ENCODE measurements at regions not wholly inside any gene's neighbourhood (a gene's known extent, or its start where the extent isn't known, plus 50 kb on each side); places are given as distances from the start of the nearest gene placed in this dataset.
"Not testable (repeated sequence)": the region's sequence is repeated elsewhere in the genome, so short reads cannot be mapped to it uniquely, and the experiment has no call there.

GRCh38 chr5:117347280-117347679, 772.7 kb upstream of the SEMA6A start:
- no peak for DNase-seq

GRCh38 chr5:117343726-117344125, 769.1 kb upstream of the SEMA6A start:
- DNase-seq, result not testable (repeated sequence)

- no peak for DNase-seq
Observed at GRCh38 chr5:117337064-117337749, 762.6 kb upstream of the SEMA6A start.

DNA sequence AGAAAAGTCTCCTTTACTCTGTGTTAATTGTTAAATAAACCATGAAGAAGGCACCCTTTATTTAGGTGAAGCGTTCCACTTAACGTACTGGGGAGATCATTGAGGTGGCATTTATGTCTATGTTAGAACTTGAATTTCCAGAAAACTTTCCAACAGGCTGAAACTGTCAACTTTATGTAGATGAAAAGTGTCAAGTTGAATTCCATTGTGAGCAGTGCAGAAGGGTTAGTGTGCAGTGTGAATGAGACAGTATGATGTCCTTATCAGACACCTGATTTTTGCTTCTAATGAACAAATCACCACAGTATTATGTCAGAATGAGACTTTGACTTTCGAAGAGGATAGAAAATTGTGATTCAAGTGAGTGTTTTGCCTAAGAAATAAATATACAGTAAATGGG, 761.6 kb upstream of the SEMA6A start:
- DNase-seq, result no peak

DNA sequence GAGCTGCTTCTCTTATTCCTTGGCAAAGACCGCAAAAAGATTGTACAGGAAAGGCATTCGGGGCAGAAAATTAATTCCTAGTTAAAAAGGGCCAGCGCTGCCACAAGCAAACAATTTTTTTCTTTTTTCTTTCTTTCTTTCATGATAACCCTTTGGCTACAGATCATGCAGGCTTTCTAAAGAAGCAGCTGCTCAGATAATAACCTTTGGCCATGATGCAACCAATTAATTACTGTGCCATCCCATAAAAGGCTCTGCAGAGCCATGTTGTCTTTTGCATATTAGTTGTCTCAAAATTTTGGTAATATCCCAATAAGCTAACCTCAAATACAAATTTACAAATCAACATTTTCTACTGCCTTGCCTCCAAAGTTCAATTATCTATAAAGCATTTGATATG, 758.4 kb upstream of the SEMA6A start:
- no peak for DNase-seq

GRCh38 chr5:117332341-117332740, 757.7 kb upstream of the SEMA6A start:
- DNase-seq, result no peak

DNA sequence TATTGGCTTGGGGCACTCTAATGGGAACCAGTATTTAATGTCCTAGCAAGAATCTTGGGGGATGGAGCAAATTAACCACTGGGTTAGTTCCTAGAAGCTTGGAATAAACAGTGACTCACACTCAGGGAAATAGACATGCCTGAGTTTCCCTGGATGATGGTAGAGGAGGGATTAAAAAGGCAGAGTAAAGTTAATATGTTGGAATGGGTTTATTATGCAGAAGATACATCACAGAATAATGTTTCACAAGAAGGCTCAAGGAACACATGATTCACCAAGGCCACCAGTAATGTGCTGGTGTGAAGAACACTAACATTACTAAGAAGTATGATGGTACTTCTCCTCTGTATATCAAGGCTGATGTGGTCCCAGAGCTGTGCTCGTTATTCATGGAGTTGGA, 752.9 kb upstream of the SEMA6A start:
- no peak for DNase-seq

DNA sequence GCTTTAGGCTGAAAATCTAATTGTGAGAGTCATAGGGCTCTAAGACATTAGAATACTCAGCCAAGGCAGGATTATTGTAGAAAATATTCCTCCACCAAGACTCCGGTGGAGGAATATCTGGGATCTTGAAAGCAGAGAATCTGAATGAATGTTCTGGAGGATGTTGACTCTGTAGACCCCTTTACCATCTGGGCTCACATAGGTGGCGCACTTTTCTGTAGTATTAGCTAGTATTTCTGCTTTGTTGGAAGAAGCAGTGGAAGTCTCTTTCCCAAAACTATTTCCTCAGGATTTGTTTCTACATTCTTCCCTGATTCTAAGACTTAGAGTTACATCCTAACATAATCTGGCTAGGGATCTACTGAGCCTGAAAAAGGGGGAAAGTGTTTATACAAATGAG, 752.4 kb upstream of the SEMA6A start:
- DNase-seq, result no peak

DNA sequence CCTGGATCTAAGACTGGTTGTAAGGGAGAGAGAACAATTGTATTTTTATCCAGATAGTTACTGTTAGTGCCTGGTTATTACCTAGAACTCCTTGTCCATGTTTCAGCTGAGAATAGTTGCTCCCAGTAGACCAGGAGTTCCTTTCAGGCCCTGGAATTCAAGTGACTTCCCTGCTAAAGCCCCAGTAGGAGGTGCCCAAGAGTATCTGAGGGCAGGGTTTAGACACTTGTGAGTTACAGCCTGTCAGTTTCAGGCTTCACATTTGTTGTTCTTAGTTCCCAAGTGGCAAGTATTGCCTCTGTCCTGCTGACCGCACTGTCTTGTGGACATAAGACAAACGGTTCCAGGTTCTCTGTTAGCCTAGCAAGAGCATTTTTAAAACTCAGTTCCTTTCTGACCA, 743.9 kb upstream of the SEMA6A start:
- no peak for DNase-seq

GRCh38 chr5:117315170-117315569, 740.5 kb upstream of the SEMA6A start:
- DNase-seq, result no peak

DNA sequence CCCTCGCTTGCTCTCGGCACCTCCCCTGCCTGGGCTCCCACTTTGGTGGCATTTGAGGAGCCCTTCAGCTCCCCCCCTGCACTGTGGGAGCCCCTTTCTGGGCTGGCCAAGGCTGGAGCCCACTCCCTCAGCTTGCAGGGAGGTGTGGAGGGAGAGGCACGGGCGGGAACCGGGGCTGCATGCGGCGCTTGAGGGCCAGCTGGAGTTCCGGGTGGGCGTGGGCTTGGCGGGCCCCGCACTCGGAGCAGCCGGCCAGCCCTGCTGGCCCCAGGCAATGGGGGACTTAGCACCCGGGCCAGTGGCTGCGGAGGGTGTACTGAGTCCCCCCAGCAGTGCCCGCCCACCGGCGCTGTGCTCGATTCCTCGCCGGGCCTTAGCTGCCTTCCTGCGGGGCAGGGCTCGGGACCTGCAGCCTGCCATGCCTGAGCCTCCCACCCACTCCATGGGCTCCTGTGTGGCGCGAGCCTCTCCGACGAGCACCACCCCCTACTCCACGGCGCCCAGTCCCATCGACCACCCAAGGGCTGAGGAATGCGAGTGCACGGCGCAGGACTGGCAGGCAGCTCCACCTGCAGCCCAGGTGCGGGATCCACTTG, 730.0 kb upstream of the SEMA6A start:
- not testable (repeated sequence) for DNase-seq

- DNase-seq, result no peak
Observed at GRCh38 chr5:117302949-117303348, 728.3 kb upstream of the SEMA6A start.

DNA sequence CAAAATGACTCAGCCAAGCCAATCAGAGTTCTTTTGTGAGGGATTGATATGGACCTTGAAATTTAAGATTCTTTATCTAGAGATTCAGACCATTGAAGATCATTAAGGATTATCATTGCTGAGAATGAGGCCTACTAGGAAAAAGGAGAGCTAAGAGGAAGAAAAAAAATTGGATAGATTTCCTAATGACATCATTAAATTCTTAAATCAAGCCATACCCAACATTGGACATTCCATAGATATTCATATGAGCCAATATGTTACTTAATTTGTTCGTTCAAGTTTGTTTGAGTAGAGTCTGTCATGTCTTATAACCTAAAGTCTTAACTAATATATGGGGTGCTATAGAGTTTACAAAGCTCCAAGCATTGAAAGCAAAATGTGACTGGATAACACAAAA, 727.9 kb upstream of the SEMA6A start:
- no peak for DNase-seq

- DNase-seq, result no peak
Observed at GRCh38 chr5:117299936-117300328, 725.3 kb upstream of the SEMA6A start.

DNA sequence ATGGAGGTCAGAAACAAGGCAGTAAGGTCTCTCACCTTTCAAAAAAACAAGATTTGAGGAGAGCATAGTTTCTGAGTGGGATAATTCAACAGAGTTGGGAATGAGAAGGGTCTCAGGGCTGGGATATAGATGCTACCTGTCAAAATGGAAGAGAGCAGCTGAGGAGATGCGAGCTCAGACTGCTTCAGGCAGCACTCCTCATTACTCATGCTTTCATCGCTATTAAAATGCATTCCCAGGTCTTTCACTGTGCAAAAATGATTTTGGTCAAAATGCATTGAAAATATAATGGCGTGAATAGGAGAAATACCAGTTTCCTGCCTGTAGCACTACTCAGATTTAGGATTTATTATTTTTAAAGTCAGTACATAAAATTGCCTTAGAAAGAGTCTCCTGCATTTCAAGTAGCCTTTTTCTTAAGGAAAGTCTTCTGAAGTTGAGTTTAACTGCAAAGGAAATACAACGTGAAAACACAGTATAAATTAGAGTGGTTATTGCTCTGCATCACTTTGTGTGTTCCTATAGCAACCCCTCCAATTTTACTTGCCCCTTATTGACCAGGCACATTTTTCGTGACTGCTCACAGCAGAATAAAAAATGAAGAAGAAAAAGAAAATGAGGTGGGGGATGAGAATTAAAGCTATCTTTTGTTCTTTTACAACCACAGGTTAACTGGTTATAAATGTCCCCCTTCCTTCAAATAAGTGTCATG, 724.8 kb upstream of the SEMA6A start:
- DNase-seq, result no peak

GRCh38 chr5:117296872-117297271, 722.2 kb upstream of the SEMA6A start:
- DNase-seq, result no peak

GRCh38 chr5:117295941-117296340, 721.3 kb upstream of the SEMA6A start:
- no peak for DNase-seq

- no peak for DNase-seq
Observed at GRCh38 chr5:117286813-117287212, 712.2 kb upstream of the SEMA6A start.

GRCh38 chr5:117271656-117272055, 697.0 kb upstream of the SEMA6A start:
- DNase-seq, result no peak

DNA sequence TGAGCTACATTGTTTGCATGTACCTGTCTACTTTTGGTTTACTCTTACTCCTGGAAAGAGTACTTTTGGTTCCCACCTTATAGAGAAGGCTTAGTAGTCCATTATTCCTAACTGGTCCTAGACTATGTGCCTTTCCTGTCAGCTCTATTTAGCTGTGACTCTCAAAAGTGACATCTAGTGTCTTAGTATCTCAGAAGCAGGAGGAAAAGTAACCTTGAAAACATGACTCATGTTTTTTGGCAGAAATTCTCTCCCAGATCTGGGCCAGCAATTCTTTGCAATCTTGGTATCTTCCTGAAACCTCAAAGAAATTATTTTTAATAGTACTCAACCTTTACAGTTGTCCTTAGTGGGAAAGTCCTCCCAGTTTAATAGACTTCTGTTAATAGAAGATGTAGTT, 691.7 kb upstream of the SEMA6A start:
- DNase-seq, result no peak

GRCh38 chr5:117263231-117263630, 688.6 kb upstream of the SEMA6A start:
- DNase-seq, result no peak

DNA sequence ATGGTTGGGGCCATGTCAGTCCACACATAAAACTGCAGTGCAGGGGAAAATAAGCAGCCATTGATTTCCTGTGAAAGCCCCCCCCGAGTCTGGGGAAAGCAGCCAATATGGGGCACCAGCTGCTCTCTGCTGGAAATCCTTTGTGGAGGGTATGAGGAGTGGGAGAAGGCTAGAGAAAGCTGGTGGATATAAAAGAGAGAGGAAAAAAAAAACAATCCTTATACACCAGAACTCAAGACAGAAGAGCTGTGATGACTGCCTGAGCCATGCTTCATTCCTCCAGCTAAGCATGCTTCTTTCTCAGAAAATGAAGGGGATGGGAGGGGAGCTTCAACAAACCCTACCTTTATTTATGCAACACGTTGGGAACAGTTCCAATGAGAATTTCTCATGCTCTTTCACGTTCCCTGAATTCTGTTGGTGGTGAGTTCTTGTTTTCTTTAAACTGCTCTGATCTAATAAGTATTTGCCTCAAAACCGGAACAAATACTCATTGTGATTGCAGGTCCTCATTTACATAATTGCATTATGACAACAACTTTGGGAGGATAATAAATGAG, 688.0 kb upstream of the SEMA6A start:
- no peak for DNase-seq

DNA sequence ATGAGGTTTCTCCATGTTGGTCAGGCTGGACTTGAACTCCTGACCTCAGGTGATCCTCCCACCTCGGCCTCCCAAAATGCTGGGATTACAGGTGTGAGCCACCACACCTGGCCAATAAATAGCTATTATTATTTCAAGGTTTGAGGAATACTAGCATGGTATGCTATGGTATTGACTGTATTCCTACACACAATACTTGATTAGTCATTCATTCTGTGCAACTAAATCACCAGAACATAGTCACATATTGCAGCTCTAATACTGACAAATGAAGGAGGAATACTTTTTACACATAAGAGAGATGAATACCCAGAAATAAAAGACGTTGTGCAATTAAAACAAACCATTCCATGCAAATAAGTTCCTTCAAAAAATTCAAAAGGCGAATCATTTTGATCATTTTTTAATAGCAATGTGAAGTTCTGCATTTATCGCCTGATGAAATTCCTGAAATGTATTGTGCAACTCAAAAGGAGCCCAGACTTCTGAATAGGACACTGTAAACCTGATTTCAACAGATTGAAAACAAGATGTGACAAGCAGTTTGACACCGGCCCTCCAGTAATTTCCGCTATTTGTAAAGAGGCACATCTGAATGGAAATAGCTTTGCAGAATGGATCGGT, 687.4 kb upstream of the SEMA6A start:
- no peak for DNase-seq

All from CD4-positive, alpha-beta T cell treated with Interleukin-17A for 1 hour (primary cell).